GM12874 (cell line): ENCODE measurements at regions not wholly inside any gene's neighbourhood (a gene's known extent, or its start where the extent isn't known, plus 50 kb on each side); places are given as distances from the start of the nearest gene placed in this dataset.

Experiments used
- CTCF ChIP-seq: IDR thresholded peaks from 2 replicates; pipeline ENCODE4 v1.5.1; 2011; ENCODE audit warnings: low read depth, mild to moderate bottlenecking, control low read depth, low read length, moderate library complexity; ENCODE audit not compliant: insufficient read depth

- TF ChIP-seq CTCF = no peak
Observed at GRCh38 chr11:44371706-44372105, 61.8 kb upstream of the ALX4 start.

- no peak for TF ChIP-seq CTCF
Observed at GRCh38 chr11:44372989-44373388, 63.0 kb upstream of the ALX4 start.

- TF ChIP-seq CTCF = no peak
Observed at GRCh38 chr11:44374001-44374400, 64.1 kb upstream of the ALX4 start.

GRCh38 chr11:44376423-44376822 is 66.5 kb upstream of the ALX4 start:
- no peak for TF ChIP-seq CTCF

GRCh38 chr11:44377121-44377520 is 67.2 kb upstream of the ALX4 start:
- TF ChIP-seq CTCF = no peak

- no peak for TF ChIP-seq CTCF
Observed at GRCh38 chr11:44377914-44378321, 68.0 kb upstream of the ALX4 start.

- TF ChIP-seq CTCF = no peak
Observed at GRCh38 chr11:44379141-44380008, 69.4 kb upstream of the ALX4 start.
